ENCODE measurements at regions not wholly inside any gene's neighbourhood (a gene's known extent, or its start where the extent isn't known, plus 50 kb on each side); places are given as distances from the start of the nearest gene placed in this dataset.

GRCh38 chr3:180278583-180279188 lies 241.9 kb upstream of the PEX5L start:
- ATAC-seq (no peak), FAIRE-seq (no peak), DNase-seq (ENCODE audit: extremely low read depth in 1 of 4, low spot score in 3 of 4) (no peak)
- no TSS peak for BruUV-seq (replicated peaks)
- ChIA-PET CTCF (ENCODE audit: low intra/inter-chr PET ratio) (no interaction called here), POLR2A (no interaction called here)
- Histone ChIP-seq H4K20me1 (replicated peaks; ENCODE audit: control insufficient read depth, insufficient read depth, low read length) (no peaks in the 10 kb centered on the region), H3K4me2 (ENCODE audit: insufficient read depth, low read length) (no peak overlapping the region), H3K9ac (ENCODE audit: insufficient read depth in 1 of 2, low read depth in 2 of 2, low read length in 2 of 2) (no peak overlapping the region), H3K4me1 (replicated peaks in 1 of 2; ENCODE audit: control insufficient read depth in 2 of 2, insufficient read depth in 2 of 2, low read length in 2 of 2) (no peaks in the 10 kb centered on the region), H3K9me1 (ENCODE audit: control insufficient read depth, insufficient read depth, low read length) (no peaks in the 10 kb centered on the region), H3K27ac (ENCODE audit: extremely low read depth, low read depth, low read length) (no peak overlapping the region), H3K4me3 (no peak overlapping the region), H3K27me3 (ENCODE audit: control insufficient read depth in 2 of 2, insufficient read depth in 2 of 2, low read length in 2 of 2) (no peaks in the 10 kb centered on the region), H3K9me3 (replicated peaks; ENCODE audit: control insufficient read depth, insufficient read depth, low read depth, low read length) (no peaks in the 10 kb centered on the region), H2AFZ (ENCODE audit: low read depth, low read length) (no peak overlapping the region), H3K36me3 (ENCODE audit: control insufficient read depth, insufficient read depth, low read length) (no peaks in the 10 kb centered on the region), H3K79me2 (ENCODE audit: control insufficient read depth, insufficient read depth, low read length) (no peaks in the 10 kb centered on the region)
- TF ChIP-seq ZFP91 (CRISPR knock-in tag; IDR thresholded peaks at IDR 0.05): no peak
- TF ChIP-seq, protein P1, sequence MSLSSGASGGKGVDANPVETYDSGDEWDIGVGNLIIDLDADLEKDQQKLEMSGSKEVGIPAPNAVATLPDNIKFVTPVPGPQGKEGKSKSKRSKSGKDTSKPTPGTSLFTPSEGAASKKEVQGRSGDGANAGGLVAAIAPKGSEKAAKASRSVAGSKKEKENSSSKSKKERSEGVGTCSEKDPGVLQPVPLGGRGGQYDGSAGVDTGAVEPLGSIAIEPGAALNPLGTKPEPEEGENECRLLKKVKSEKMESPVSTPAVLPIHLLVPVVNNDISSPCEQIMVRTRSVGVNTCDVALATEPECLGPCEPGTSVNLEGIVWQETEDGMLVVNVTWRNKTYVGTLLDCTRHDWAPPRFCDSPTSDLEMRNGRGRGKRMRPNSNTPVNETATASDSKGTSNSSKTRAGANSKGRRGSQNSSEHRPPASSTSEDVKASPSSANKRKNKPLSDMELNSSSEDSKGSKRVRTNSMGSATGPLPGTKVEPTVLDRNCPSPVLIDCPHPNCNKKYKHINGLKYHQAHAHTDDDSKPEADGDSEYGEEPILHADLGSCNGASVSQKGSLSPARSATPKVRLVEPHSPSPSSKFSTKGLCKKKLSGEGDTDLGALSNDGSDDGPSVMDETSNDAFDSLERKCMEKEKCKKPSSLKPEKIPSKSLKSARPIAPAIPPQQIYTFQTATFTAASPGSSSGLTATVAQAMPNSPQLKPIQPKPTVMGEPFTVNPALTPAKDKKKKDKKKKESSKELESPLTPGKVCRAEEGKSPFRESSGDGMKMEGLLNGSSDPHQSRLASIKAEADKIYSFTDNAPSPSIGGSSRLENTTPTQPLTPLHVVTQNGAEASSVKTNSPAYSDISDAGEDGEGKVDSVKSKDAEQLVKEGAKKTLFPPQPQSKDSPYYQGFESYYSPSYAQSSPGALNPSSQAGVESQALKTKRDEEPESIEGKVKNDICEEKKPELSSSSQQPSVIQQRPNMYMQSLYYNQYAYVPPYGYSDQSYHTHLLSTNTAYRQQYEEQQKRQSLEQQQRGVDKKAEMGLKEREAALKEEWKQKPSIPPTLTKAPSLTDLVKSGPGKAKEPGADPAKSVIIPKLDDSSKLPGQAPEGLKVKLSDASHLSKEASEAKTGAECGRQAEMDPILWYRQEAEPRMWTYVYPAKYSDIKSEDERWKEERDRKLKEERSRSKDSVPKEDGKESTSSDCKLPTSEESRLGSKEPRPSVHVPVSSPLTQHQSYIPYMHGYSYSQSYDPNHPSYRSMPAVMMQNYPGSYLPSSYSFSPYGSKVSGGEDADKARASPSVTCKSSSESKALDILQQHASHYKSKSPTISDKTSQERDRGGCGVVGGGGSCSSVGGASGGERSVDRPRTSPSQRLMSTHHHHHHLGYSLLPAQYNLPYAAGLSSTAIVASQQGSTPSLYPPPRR (CRISPR knock-in tag; IDR thresholded peaks at IDR 0.05; ENCODE audit: borderline replicate concordance): no peak
- TF ChIP-seq, protein P2, sequence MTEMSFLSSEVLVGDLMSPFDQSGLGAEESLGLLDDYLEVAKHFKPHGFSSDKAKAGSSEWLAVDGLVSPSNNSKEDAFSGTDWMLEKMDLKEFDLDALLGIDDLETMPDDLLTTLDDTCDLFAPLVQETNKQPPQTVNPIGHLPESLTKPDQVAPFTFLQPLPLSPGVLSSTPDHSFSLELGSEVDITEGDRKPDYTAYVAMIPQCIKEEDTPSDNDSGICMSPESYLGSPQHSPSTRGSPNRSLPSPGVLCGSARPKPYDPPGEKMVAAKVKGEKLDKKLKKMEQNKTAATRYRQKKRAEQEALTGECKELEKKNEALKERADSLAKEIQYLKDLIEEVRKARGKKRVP (CRISPR knock-in tag; IDR thresholded peaks at IDR 0.05): no peak
- TF ChIP-seq PBX2 (CRISPR knock-in tag; IDR thresholded peaks at IDR 0.05; ENCODE audit: low read depth): no peak
- TF ChIP-seq PBX2 (tag; conservative IDR thresholded peaks at IDR 0.05; ENCODE audit: low read depth): no peak
- no peak for TF ChIP-seq FOSL1 (tag; conservative IDR thresholded peaks at IDR 0.05)
- TF ChIP-seq TFE3 (CRISPR knock-in tag; IDR thresholded peaks at IDR 0.05): no peak
- TF ChIP-seq XRCC5 (IDR thresholded peaks at IDR 0.05; ENCODE audit: low read depth, low read length): no peak
- no peak for TF ChIP-seq NCOA2 (IDR thresholded peaks at IDR 0.05; ENCODE audit: partially characterized antibody in 2 of 2)
- 0% methylated on average over 2 of the region's 2 CpGs for WGBS (ENCODE audit: insufficient coverage, low coverage, missing lambda C conversion rate)
- in situ Hi-C loops (cut with MboI): no loop called here
- intact Hi-C loops (cut with micrococcal nuclease): no loop called here
